Nephron (organoid): ENCODE measurements at regions not wholly inside any gene's neighbourhood (a gene's known extent, or its start where the extent isn't known, plus 50 kb on each side); places are given as distances from the start of the nearest gene placed in this dataset.

Experiments
- H3K27ac Mint-ChIP-seq, 3 experiments: 2 replicates each; pipeline ENCODE4 v1.8.0; 2020; ENCODE audit warnings: mixed read lengths in 3 of 3, mild to moderate bottlenecking in 2 of 3, moderate library complexity in 1 of 3
- H3K27me3 Mint-ChIP-seq: 2 replicates; pipeline ENCODE4 v1.8.0; 2021; ENCODE audit warnings: low read depth, mild to moderate bottlenecking, moderate library complexity, mixed read lengths
- H3K36me3 Mint-ChIP-seq: 2 replicates; pipeline ENCODE4 v1.8.0; 2020; ENCODE audit warnings: low read depth, mixed read lengths
- H3K4me1 Mint-ChIP-seq: 2 replicates; pipeline ENCODE4 v1.8.0; 2020; ENCODE audit warnings: mixed read lengths
- H3K4me3 Mint-ChIP-seq, 3 experiments: 2 replicates each; pipeline ENCODE4 v1.8.0; 2020; ENCODE audit warnings: mild to moderate bottlenecking in 3 of 3, mixed read lengths in 3 of 3, moderate library complexity in 2 of 3
- H3K9me3 Mint-ChIP-seq: 2 replicates; pipeline ENCODE4 v1.8.0; 2020; ENCODE audit warnings: mixed read lengths
- TF ChIP-seq, protein P1 (sequence below), 3 experiments: fragments of 200-600 bp; sonication (generic); IDR thresholded peaks; one replicate each; pipeline ENCODE4 v1.5.0; 2021; ENCODE audit warnings: antibody characterized with exemption in 3 of 3; ENCODE audit not compliant: unreplicated experiment in 3 of 3

DNA sequence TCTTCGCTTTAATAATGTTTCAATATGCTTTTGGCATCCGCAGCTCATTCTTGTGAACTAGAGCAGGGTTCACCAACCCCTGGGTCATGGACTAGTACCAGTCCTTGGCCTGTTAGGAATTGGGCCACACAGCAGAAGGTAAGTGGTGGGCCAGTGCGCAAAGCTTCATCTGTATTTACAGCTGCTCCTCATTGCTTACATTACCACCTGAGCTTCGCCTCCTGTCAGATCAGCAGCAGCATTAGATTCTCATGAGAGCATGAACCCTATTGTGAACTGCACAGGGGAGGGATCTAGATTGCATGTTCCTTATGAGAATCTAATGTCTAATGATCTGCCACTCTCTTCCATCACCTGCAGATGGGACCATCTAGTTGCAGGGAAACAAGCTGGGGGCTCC is 75.5 kb upstream of the GGTLC1 start:
- H3K4me3 Mint-ChIP-seq = no peak overlapping the region
- peaks cover 4% of the 10 kb centered on the region for H3K9me3 Mint-ChIP-seq
- H3K27me3 Mint-ChIP-seq = peaks cover 7% of the 10 kb centered on the region
- no peaks in the 10 kb centered on the region for H3K36me3 Mint-ChIP-seq
- TF ChIP-seq, protein P1, sequence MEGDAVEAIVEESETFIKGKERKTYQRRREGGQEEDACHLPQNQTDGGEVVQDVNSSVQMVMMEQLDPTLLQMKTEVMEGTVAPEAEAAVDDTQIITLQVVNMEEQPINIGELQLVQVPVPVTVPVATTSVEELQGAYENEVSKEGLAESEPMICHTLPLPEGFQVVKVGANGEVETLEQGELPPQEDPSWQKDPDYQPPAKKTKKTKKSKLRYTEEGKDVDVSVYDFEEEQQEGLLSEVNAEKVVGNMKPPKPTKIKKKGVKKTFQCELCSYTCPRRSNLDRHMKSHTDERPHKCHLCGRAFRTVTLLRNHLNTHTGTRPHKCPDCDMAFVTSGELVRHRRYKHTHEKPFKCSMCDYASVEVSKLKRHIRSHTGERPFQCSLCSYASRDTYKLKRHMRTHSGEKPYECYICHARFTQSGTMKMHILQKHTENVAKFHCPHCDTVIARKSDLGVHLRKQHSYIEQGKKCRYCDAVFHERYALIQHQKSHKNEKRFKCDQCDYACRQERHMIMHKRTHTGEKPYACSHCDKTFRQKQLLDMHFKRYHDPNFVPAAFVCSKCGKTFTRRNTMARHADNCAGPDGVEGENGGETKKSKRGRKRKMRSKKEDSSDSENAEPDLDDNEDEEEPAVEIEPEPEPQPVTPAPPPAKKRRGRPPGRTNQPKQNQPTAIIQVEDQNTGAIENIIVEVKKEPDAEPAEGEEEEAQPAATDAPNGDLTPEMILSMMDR (IDR thresholded peaks at IDR 0.05; ENCODE audit: unreplicated experiment in 3 of 3) = no peak
- no peaks in the 10 kb centered on the region for H3K4me1 Mint-ChIP-seq
- H3K27ac Mint-ChIP-seq = no peak overlapping the region

DNA sequence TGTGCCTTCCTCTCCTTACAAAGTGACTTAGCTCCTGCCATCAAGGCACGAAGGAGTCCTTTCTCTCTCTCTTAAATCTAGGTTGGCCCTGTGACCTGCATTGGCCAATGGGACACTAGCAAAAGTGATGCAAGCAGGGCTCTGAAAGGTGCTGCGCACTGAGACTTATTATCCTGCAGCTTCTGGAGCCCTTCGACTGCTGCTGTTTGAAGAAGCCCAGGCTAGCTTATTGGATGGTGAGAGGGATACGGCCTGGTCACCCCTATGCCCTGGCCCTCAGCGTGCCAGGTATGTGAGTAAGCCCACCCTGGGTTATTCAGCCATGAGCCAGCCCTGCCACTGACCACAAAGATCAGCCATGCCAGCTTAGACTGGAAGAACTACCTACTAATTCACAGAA is 74.5 kb upstream of the GGTLC1 start:
- Mint-ChIP-seq H3K4me1 (no peaks in the 10 kb centered on the region), H3K27ac (no peak overlapping the region), H3K36me3 (no peaks in the 10 kb centered on the region), H3K9me3 (no peaks in the 10 kb centered on the region), H3K4me3 (no peak overlapping the region), H3K27me3 (peaks cover 7% of the 10 kb centered on the region)
- TF ChIP-seq, protein P1 (IDR thresholded peaks at IDR 0.05; ENCODE audit: unreplicated experiment in 3 of 3) = no peak

DNA sequence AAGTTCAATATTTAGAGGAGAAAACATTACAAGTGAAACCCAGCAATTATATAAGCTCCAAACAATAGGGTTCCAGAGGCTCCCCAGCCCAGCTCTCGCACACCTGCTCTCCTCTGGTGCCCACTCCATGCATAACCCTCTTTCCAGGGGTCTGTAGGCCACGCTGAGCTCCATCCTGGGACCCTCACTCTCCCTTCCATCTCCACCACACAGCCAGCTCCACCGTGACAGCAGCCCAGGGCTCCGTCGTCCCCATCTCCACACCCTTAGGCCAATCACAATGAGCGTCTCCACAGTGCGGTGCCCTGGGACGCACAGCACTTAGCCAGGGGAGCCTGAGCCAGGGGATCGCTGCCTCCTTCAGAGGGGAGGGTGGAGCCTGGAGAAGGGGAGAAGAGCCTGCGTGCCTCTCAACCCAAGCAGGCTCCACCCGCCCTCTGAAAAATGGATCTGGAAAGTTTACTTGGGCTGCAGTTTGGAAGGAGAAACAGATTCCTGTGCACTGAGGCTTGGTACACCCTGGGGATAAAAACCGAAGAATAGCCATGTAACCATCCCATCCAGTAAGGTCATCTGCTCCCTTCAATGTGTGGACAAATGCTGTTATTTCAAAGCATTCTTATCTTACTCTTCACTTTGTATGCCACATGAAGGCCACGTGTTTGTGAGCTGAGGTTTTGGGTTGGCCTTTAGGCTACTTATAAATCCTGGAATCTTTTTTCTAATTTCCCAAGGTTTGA is 72.4 kb upstream of the GGTLC1 start:
- TF ChIP-seq, protein P1 (IDR thresholded peaks at IDR 0.05; ENCODE audit: unreplicated experiment in 3 of 3) = no peak
- no peak overlapping the region for H3K4me3 Mint-ChIP-seq
- H3K36me3 Mint-ChIP-seq = no peaks in the 10 kb centered on the region
- H3K27me3 Mint-ChIP-seq = peaks cover 7% of the 10 kb centered on the region
- peaks cover 4% of the 10 kb centered on the region for H3K4me1 Mint-ChIP-seq
- H3K9me3 Mint-ChIP-seq = no peaks in the 10 kb centered on the region
- no peak overlapping the region for H3K27ac Mint-ChIP-seq

DNA sequence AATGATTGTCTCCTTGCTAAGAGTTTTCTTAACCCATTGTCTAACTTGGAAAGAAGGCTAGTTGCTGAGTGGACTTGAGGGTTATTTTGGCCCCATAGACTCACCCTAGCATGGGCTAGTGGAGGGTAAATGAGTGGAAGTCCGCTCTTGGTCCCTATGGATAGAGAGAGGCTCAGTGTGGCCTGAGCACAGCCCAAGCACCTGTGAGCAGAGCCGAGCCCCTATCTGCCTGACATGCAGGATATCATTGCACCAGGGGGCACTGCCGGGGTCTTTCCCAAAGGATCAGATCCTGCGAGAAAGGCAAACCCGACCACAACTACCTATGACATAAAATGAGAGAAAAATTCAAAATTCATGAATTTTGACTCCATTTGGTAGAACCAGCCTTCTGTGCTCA is 70.6 kb upstream of the GGTLC1 start:
- H3K4me1 Mint-ChIP-seq = peaks cover 8% of the 10 kb centered on the region
- H3K36me3 Mint-ChIP-seq = no peaks in the 10 kb centered on the region
- no peaks in the 10 kb centered on the region for H3K9me3 Mint-ChIP-seq
- peaks cover 3% of the 10 kb centered on the region for H3K27me3 Mint-ChIP-seq
- H3K4me3 Mint-ChIP-seq = no peak overlapping the region
- no peak overlapping the region for H3K27ac Mint-ChIP-seq
- TF ChIP-seq, protein P1 (IDR thresholded peaks at IDR 0.05; ENCODE audit: unreplicated experiment in 3 of 3) = no peak

DNA sequence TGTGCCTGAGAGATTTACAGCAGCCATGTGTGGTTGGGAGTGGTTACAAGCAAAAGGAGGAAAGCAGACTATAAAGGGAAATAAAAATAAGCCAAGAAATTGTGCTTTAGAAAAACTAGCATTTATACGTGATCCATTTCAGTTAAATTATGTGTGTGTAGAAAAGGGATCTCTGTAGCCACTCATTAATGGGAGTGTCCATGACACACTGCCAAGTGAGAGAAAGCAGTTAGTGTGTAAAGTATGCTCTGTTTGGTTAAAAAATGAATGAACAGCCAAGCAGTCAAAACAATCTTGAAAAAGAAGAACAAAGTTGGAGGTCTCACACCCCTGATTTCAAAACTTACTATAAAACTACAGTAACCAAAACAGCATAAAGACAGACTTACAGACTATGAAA is 67.9 kb upstream of the GGTLC1 start:
- peak overlapping the region; percentile 40 to 84 (median 53) for H3K27ac Mint-ChIP-seq
- H3K9me3 Mint-ChIP-seq = no peaks in the 10 kb centered on the region
- H3K36me3 Mint-ChIP-seq = no peaks in the 10 kb centered on the region
- TF ChIP-seq, protein P1 (IDR thresholded peaks at IDR 0.05; ENCODE audit: unreplicated experiment in 3 of 3) = no peak
- H3K4me1 Mint-ChIP-seq = peaks cover 9% of the 10 kb centered on the region
- H3K27me3 Mint-ChIP-seq = peaks cover 4% of the 10 kb centered on the region
- no peak overlapping the region for H3K4me3 Mint-ChIP-seq
